ENCODE measurements at regions not wholly inside any gene's neighbourhood (a gene's known extent, or its start where the extent isn't known, plus 50 kb on each side); places are given as distances from the start of the nearest gene placed in this dataset.
"Not testable (repeated sequence)": the region's sequence is repeated elsewhere in the genome, so short reads cannot be mapped to it uniquely, and the experiment has no call there.

DNA sequence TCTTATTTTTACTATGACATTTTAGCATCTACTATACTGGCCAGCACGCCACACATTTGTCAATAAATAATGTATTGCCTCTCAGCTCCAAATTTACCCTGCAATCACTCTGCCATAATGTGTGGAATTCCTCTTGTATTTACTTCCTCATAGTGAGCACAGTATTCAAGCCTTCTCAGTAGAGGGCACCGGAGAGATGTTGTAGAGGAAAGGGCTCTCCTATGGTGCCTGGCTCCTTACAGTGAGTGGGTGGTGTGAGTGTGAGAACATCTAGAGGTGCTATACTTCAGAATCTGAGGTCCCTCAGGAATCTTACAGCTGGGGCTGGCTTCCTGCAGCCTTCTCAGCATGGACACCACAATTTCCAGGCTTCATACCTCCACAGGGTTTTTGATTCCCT lies 2334.2 kb upstream of the PCDH20 start:
- TF ChIP-seq RAD21 (IDR thresholded peaks at IDR 0.05); TAF1 (conservative IDR thresholded peaks at IDR 0.05); RXRA (IDR thresholded peaks at IDR 0.05); NR2F2 (IDR thresholded peaks at IDR 0.05): not testable (repeated sequence)
- TF ChIP-seq, protein P1, sequence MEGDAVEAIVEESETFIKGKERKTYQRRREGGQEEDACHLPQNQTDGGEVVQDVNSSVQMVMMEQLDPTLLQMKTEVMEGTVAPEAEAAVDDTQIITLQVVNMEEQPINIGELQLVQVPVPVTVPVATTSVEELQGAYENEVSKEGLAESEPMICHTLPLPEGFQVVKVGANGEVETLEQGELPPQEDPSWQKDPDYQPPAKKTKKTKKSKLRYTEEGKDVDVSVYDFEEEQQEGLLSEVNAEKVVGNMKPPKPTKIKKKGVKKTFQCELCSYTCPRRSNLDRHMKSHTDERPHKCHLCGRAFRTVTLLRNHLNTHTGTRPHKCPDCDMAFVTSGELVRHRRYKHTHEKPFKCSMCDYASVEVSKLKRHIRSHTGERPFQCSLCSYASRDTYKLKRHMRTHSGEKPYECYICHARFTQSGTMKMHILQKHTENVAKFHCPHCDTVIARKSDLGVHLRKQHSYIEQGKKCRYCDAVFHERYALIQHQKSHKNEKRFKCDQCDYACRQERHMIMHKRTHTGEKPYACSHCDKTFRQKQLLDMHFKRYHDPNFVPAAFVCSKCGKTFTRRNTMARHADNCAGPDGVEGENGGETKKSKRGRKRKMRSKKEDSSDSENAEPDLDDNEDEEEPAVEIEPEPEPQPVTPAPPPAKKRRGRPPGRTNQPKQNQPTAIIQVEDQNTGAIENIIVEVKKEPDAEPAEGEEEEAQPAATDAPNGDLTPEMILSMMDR (IDR thresholded peaks at IDR 0.05; ENCODE audit: low read depth, low read length, missing input control) = not testable (repeated sequence)
- TF ChIP-seq, protein P2, sequence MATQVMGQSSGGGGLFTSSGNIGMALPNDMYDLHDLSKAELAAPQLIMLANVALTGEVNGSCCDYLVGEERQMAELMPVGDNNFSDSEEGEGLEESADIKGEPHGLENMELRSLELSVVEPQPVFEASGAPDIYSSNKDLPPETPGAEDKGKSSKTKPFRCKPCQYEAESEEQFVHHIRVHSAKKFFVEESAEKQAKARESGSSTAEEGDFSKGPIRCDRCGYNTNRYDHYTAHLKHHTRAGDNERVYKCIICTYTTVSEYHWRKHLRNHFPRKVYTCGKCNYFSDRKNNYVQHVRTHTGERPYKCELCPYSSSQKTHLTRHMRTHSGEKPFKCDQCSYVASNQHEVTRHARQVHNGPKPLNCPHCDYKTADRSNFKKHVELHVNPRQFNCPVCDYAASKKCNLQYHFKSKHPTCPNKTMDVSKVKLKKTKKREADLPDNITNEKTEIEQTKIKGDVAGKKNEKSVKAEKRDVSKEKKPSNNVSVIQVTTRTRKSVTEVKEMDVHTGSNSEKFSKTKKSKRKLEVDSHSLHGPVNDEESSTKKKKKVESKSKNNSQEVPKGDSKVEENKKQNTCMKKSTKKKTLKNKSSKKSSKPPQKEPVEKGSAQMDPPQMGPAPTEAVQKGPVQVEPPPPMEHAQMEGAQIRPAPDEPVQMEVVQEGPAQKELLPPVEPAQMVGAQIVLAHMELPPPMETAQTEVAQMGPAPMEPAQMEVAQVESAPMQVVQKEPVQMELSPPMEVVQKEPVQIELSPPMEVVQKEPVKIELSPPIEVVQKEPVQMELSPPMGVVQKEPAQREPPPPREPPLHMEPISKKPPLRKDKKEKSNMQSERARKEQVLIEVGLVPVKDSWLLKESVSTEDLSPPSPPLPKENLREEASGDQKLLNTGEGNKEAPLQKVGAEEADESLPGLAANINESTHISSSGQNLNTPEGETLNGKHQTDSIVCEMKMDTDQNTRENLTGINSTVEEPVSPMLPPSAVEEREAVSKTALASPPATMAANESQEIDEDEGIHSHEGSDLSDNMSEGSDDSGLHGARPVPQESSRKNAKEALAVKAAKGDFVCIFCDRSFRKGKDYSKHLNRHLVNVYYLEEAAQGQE (IDR thresholded peaks at IDR 0.05) = not testable (repeated sequence)
- TF ChIP-seq, protein P3, sequence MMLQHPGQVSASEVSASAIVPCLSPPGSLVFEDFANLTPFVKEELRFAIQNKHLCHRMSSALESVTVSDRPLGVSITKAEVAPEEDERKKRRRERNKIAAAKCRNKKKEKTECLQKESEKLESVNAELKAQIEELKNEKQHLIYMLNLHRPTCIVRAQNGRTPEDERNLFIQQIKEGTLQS (IDR thresholded peaks at IDR 0.05) = not testable (repeated sequence)
- TF ChIP-seq, protein P4, sequence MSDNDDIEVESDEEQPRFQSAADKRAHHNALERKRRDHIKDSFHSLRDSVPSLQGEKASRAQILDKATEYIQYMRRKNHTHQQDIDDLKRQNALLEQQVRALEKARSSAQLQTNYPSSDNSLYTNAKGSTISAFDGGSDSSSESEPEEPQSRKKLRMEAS (IDR thresholded peaks at IDR 0.05) = not testable (repeated sequence)

Measured in liver (tissue), 3 donors.